Motor neuron (in vitro differentiated cells): ENCODE measurements at regions not wholly inside any gene's neighbourhood (a gene's known extent, or its start where the extent isn't known, plus 50 kb on each side); places are given as distances from the start of the nearest gene placed in this dataset.
"Not testable (repeated sequence)": the region's sequence is repeated elsewhere in the genome, so short reads cannot be mapped to it uniquely, and the experiment has no call there.

ENCODE experiments used
- ATAC-seq, 8 experiments: fragments of 200-7000 bp; cut with Tn5 transposase; replicated peaks in 6 of 8; 2 replicates each; pipeline ENCODE4 v1.8.0; 2021; ENCODE audit warnings: mild to moderate bottlenecking in 8 of 8, moderate library complexity in 8 of 8
- H3K27ac ChIP-seq, 2 donors: fragments of 250-450 bp; sonication (Bioruptor Pico); 2 replicates each; pipeline ENCODE4 v1.9.0; 2021; ENCODE audit warnings: antibody characterized with exemption in 2 of 2, mild to moderate bottlenecking in 2 of 2, moderate library complexity in 1 of 2
- H3K4me1 ChIP-seq, 2 donors: fragments of 250-450 bp; sonication (Bioruptor Pico); replicated peaks in 1 of 2; 2 replicates each; pipeline ENCODE4 v1.6.1; 2021; ENCODE audit warnings: antibody characterized with exemption in 2 of 2, mild to moderate bottlenecking in 2 of 2, moderate library complexity in 1 of 2
- H3K4me3 ChIP-seq, 5 donors: fragments of 250-450 bp; sonication (Bioruptor Pico); 2 replicates each; pipeline ENCODE4 v1.9.0; 2021; ENCODE audit warnings: antibody characterized with exemption in 5 of 5, mild to moderate bottlenecking in 5 of 5, moderate library complexity in 4 of 5
- WGBS, 10 experiments: fragments of 450-650 bp; shearing (Covaris generic); methylation state at CpG; one replicate each; pipeline ENCODE4 v1.0.0; 2022; 5-methylcytosine and 5-hydroxymethylcytosine counted together
- in situ Hi-C, 9 experiments: fragments of 400-800 bp; cut with MboI; loops; one replicate each; pipeline ENCODE4 v1.15.0; 2021; ENCODE audit warnings: low sequenced_read_pairs in 9 of 9, low pct_unique_long_range_greater_than_20kb in 2 of 9; ENCODE audit not compliant: unreplicated experiment in 9 of 9

- H3K4me1 ChIP-seq, in situ Hi-C loops, H3K4me3 ChIP-seq, H3K27ac ChIP-seq: not testable (repeated sequence)
- WGBS, 10 experiments: 0 to 100% (median 40%) methylated on average over 1 to 2 of the region's 3 CpGs; no CpG with 5 or more reads in 2 of the 10 experiments
- ATAC-seq: peak in 3 of 8 experiments; percentile 29 to 55 (median 32)
Observed at GRCh38 chr6:60843175-60843982, 1442.6 kb downstream of the KHDRBS2 start.

- H3K4me1 ChIP-seq, ATAC-seq, in situ Hi-C loops, H3K4me3 ChIP-seq, H3K27ac ChIP-seq: not testable (repeated sequence)
- whole genome bisulfite sequencing, 10 experiments: 0 to 100% (median 53%) methylated on average over 1 to 3 of the region's 4 CpGs; no CpG with 5 or more reads in 4 of the 10 experiments
Observed at GRCh38 chr6:60830726-60831125, 1455.3 kb downstream of the KHDRBS2 start.

DNA sequence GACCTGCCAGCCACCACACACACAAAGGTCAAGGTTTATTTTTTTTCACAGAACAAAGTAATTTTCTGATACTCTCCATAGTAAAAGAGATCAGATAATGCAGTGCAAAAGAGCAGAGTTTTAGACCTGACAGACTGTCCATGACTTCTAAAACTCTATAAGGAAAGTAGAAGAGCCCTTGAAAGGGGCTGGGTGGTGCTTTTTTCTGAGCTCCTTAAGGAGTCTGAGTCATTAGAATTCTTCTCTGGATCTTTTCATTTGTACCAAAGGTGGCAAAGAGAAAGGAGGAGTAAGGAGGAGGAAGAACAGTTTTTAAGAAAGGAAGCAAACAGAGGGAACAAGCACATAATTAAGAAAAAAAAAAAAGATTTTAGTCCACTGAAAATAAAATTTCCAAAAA lies 1463.4 kb downstream of the KHDRBS2 start:
- H3K4me1 ChIP-seq, H3K4me3 ChIP-seq, ATAC-seq, H3K27ac ChIP-seq, in situ Hi-C loops: not testable (repeated sequence)

- ATAC-seq, H3K4me1 ChIP-seq, H3K27ac ChIP-seq, H3K4me3 ChIP-seq, in situ Hi-C loops: not testable (repeated sequence)
- WGBS, 10 experiments: 11 to 100% (median 61%) methylated on average over 1 of the region's 2 CpGs; no CpG with 5 or more reads in 4 of the 10 experiments
Observed at GRCh38 chr6:60818072-60818471, 1468.0 kb downstream of the KHDRBS2 start.

DNA sequence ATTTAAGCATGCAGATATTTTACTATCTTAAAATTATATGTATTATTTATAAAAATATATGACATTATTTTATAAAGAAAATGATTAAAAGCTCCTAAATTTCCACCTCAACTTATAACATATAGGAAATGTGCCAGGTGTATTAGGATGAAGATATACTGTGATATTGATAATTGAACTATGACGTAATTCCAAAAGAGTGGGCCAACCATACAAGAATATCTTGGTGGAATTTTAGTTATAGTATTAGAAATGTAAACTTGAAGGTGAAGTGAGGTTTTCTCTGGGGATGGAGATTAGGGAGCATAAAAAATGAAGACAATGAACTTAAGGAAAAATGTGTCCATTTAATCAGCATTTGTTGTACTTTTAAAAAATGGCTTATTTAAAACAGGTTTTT lies 1471.2 kb downstream of the KHDRBS2 start:
- WGBS, 10 experiments: 86 to 100% (median 94%) methylated on average over 1 of the region's 1 CpG; no CpG with 5 or more reads in 6 of the 10 experiments
- H3K27ac ChIP-seq, H3K4me3 ChIP-seq, H3K4me1 ChIP-seq, in situ Hi-C loops, ATAC-seq: not testable (repeated sequence)

DNA sequence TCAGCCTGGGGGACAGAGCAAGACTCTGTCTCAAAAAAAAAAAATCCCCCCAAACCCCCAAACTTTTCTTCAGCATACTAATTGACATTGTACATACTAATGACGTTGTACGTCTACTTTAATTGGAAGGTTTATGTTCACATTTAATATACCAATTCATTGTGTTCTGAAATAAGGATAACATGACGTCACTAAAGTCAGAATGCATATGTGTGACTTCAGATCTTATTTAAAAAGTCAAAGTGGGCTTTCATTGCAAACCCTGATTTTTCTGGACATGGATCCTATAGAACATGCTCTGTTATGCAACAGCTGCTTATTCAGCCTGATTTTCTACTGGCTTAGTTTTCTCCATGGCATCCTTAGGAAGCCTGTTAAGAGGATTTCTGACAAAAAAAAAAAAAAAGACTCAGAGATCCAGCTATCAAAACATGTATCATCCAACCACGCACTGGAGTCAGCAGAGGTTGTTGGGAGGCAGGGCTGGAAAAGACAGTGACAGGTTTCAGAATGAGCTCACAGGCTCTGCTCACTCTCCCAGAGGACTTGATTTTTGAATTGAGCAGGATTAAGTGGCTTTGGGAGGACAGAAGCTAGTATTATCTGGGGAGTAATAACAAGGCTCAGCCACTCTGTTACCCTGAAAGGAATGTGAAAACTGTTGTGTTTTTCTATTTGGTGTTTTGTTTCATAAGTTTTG lies 1472.0 kb downstream of the KHDRBS2 start:
- H3K4me3 ChIP-seq, in situ Hi-C loops, H3K27ac ChIP-seq, H3K4me1 ChIP-seq: not testable (repeated sequence)
- peak in 4 of 8 experiments; percentile 87 to 100 (median 100) for ATAC-seq
- 0 to 100% (median 66%) methylated on average over 1 to 4 of the region's 4 CpGs; no CpG with 5 or more reads in 2 of the 10 experiments for whole genome bisulfite sequencing, 10 experiments

DNA sequence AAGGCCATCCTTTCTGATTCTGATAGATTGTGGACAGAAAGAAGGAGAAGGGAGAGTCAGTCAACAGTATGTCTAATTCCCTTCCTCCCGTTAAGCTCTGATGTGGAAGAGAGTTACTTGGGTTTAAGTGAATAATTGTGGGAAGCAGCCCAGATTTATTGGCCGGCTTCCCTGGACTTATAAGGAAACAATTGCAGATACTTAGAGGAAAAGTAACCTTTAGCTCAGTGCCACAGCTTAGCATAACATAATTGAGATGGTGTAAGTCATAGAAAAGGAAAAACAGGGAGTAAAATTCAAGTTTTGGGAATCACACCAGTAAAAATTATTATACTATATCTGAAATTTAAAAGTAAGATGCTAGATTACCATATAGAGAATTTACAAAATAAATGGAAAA lies 1475.8 kb downstream of the KHDRBS2 start:
- H3K27ac ChIP-seq, ATAC-seq, H3K4me3 ChIP-seq, H3K4me1 ChIP-seq, in situ Hi-C loops: not testable (repeated sequence)
- WGBS, 10 experiments: no CpG with 5 or more reads among the region's 2 CpGs

GRCh38 chr6:60799146-60799545 lies 1486.9 kb downstream of the KHDRBS2 start:
- in situ Hi-C loops, H3K4me1 ChIP-seq, H3K4me3 ChIP-seq, H3K27ac ChIP-seq: not testable (repeated sequence)
- peak in 4 of 8 experiments; percentile 27 to 58 (median 40) for ATAC-seq
- WGBS, 10 experiments: 0 to 80% (median 62%) methylated on average over 1 to 3 of the region's 3 CpGs; no CpG with 5 or more reads in 5 of the 10 experiments

DNA sequence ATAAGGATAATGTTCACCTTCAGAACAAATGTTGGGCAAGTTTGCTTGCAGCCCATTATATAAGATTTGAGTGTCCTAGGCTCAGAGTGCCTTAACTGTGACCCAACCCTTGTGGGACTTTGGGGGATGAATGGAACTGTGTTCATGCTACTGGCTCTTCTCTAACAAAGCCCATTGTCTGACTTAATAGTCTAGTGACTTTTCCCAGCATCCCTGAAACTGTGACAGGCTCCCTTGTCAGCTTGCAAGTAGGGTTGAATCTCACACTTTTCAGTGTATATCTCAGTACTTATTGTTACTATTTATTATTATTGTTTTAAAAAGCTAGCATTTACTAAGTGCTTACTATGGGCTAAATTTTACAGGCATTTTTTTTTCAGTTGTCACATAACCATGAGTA lies 1488.2 kb downstream of the KHDRBS2 start:
- H3K27ac ChIP-seq, in situ Hi-C loops, H3K4me3 ChIP-seq, H3K4me1 ChIP-seq: not testable (repeated sequence)
- ATAC-seq: peak in 2 of 8 experiments; percentile 35 to 37

DNA sequence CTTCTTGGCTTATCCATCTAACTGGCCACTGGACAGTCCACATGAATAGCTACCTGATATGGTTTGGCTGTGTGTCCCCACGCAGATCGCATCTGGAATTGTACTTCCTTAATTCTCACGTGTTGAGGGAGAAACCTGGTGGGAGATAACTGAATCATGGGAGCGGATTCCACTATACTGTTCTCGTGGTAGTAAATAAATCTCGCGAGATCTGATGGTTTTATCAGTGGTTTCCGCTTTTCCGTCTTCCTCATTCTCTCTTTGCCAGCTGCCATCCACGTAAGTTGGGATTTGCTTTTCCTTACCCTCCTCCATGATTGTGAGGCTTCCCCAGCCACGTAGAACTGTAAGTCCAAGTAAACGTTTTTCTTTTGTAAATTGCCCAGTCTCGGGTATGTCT lies 1496.4 kb downstream of the KHDRBS2 start:
- H3K4me1 ChIP-seq, H3K4me3 ChIP-seq, in situ Hi-C loops, ATAC-seq, H3K27ac ChIP-seq: not testable (repeated sequence)
- 36 to 100% (median 57%) methylated on average over 1 to 12 of the region's 13 CpGs; no CpG with 5 or more reads in 2 of the 10 experiments for WGBS, 10 experiments

- 25 to 100% (median 98%) methylated on average over 1 to 4 of the region's 4 CpGs; no CpG with 5 or more reads in 4 of the 10 experiments for WGBS, 10 experiments
- H3K27ac ChIP-seq, H3K4me1 ChIP-seq, in situ Hi-C loops, H3K4me3 ChIP-seq: not testable (repeated sequence)
- peak in 1 of 8 experiments; percentile 7 for ATAC-seq
Observed at GRCh38 chr6:60782698-60783464, 1503.1 kb downstream of the KHDRBS2 start.

- WGBS, 10 experiments: 10 to 80% (median 50%) methylated on average over 1 to 2 of the region's 3 CpGs; no CpG with 5 or more reads in 7 of the 10 experiments
- H3K27ac ChIP-seq, H3K4me3 ChIP-seq, in situ Hi-C loops, H3K4me1 ChIP-seq, ATAC-seq: not testable (repeated sequence)
Observed at GRCh38 chr6:60779591-60779990, 1506.4 kb downstream of the KHDRBS2 start.
